Umbilical cord (tissue), 1 donor: ENCODE measurements at regions not wholly inside any gene's neighbourhood (a gene's known extent, or its start where the extent isn't known, plus 50 kb on each side); places are given as distances from the start of the nearest gene placed in this dataset.
"Not testable (repeated sequence)": the region's sequence is repeated elsewhere in the genome, so short reads cannot be mapped to it uniquely, and the experiment has no call there.

Experiments used
- DNase-seq: peaks from one replicate; pipeline ENCODE4 v3.0.0-alpha.2; 2015; ENCODE audit warnings: low spot score

DNA sequence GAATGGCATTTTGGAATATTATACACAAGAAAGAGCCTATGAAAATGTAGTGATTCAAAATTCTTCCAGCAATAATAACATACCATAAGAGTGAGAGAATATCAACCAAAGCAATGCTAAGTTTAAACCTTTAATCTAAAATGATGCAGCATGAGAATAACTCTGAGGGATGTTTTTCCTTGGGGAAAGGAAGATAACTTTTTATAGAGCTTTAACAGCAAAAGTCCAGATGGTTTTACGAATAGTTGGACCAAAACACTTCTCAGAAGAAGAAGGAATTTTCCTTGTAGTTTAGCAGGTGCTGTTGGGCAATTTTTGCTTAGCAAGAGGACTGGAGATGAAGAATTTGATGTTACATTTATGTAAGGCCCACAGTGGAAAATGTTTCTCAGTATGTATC lies 1503.2 kb downstream of the HACE1 start:
- peak; percentile 87 for DNase-seq

DNA sequence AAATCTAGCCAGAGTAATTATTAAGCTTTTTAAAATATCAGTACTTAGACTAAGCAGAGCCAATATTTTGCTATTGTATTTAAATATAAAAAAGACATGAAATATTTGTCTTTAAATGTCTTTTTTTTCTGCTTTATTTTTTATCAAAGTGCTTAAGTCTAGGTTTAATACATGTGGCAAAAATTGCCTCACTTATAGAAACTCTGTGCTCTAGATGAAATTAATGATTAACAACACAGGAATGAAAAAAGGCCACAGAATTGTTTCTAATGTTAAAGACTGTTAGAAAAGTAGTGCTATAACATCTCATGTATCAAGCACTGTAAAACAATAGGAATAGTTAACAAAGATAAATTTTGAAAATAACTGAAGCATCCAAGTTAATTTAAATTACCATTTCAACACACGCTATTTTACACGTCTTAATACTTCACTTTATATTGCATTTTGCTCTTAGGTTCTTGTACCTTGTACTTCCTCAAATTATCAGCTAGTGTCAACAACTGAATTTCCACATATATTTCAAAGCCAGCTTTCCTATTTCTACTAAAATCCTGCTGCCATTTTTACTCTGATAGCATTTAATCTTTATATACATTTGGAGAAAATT lies 1515.1 kb downstream of the HACE1 start:
- DNase-seq: no peak

DNA sequence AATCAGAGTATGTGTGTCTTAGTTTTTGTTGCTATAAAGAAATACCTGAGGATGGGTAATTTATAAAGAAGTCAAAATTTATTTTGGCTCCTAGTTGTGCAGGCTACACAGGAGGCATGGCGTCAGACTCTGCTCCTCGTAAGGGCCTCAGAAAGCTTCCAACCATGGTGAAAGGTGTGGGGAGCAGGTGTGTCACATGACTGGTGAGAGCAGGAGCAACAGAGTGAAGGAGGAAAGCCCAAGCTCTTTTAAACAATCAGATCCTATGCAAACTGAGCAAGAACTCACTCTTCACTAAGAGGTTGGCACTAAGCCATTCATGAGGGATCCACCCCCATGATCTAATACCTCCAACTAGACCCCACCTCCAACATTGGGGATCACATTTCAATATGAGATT lies 1524.3 kb downstream of the HACE1 start:
- no peak for DNase-seq

GRCh38 chr6:103326760-103327757 lies 1532.7 kb downstream of the HACE1 start:
- peak; percentile 28 for DNase-seq

- DNase-seq: no peak
Observed at GRCh38 chr6:103313432-103313831, 1546.3 kb downstream of the HACE1 start.

GRCh38 chr6:103294376-103294775 lies 1565.3 kb downstream of the HACE1 start:
- DNase-seq: not testable (repeated sequence)

DNA sequence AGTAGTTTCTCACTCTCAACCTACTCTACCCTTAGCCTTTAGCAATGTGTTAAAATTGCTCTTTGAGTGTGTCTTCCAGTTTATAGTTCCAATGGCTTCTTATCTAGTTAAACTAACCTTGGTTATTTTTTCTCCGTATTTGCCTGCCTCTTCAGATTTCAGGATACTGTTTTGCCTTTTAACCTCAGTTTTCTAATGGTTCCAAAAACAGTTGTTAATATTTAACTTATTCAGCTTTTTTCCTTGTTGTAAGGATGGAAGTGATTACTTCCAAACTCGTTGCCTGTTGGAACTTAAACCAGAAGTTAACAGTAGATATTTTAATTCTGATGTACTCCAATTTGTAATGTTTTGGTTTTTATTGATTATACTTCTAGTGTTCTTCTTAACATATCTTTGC lies 1574.9 kb downstream of the HACE1 start:
- DNase-seq: no peak

DNA sequence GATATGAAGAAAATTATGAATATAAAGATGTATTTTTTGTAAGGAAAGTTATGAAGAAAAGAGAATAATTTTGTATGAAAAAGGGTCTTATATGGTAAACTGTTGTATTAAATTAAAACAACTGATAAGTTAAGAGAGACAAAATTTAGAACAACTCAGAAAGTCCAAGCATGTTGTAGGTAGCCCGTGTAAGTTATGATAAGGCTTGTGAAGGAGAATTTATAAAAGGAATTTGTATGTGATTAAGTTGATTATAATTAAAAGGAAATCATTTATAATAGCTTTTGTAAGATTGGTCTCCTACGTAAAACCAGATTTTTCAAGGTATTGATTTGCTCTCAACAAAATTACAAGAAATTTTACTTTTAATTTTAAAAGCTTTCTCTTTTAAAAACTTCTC lies 1579.3 kb downstream of the HACE1 start:
- no peak for DNase-seq

DNA sequence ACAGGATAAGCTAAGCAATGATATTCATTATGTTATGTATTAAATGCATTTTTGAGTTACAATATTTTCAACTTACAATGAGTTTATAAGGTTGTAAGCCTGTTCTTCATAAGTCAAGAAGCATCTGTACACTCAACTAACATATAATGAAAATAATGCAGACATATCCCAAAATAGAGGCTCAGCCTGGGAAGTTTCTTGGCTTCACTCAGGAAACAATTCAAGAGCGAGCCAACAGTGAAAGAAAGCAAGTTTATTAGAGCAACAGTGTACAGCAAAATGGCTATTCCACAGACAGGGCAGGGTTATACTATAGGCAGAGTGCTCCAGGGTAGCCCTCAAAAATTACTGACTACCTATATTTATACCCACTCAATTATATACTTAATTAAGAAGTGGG lies 1581.8 kb downstream of the HACE1 start:
- peak; percentile 1 for DNase-seq

DNA sequence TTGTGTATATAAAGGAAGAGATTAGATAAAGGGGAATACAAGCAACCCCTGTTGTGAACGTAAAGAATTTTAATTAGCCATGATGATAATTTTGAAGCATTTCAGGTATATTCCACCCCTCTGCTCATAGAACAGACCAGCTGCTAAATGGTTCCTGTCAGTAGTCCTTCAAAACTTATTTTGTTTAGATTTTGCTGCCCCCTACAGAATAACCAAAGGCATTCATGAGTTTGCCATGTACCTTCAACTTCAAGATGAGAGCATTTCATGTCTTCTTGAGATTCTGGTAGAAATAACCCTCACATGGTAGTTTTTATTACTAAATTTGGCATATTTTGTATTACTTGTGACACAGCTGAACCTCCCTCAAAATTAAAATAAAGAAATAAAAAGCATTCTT lies 1586.7 kb downstream of the HACE1 start:
- peak; percentile 51 for DNase-seq

- DNase-seq: no peak
Observed at GRCh38 chr6:103269581-103269980, 1590.1 kb downstream of the HACE1 start.

GRCh38 chr6:103268335-103268734 lies 1591.4 kb downstream of the HACE1 start:
- no peak for DNase-seq

- no peak for DNase-seq
Observed at GRCh38 chr6:103264020-103264419, 1595.7 kb downstream of the HACE1 start.

DNA sequence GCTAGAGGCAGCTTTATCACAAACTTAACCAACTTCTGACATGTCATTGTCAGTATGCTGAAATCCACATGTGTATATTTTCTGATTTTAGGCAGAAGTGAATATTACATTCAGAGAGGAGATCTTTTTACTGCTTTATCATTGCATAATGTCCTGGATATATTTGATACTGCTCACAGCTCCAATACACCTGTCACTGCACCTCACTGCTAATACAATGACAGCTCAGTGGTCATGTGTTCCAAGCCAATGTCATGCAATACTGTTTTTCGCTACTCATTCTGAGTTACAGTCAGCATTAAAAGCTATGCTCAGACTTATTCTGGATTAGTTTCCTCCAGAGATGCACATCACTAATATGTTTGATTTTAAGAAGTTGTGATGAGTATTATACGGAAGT lies 1604.6 kb downstream of the HACE1 start:
- DNase-seq: no peak

GRCh38 chr6:103236923-103237322 lies 1622.8 kb downstream of the HACE1 start:
- no peak for DNase-seq

- DNase-seq: no peak
Observed at GRCh38 chr6:103231181-103231580, 1628.5 kb downstream of the HACE1 start.

GRCh38 chr6:103215847-103216246 lies 1643.9 kb downstream of the HACE1 start:
- peak; percentile 4 for DNase-seq

- DNase-seq: no peak
Observed at GRCh38 chr6:103210686-103211085, 1649.0 kb downstream of the HACE1 start.

DNA sequence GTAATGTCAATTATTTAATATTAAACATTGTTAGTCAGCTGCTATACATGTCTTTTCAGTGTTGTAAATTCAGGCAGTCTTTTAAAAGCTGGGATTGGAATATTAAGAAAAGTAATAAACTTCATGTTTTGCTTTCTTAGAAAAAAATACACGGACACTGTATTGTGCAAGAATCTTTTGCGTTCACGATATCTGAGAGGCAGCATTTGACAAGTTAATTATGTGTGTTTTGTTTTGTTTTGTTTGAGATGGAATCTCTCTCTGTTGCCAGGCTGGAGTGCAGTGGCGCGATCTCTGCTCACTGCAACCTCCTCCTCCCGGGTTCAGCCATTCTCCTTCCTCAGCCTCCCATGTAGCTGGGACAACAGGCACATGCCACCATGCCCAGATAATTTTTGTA lies 1661.3 kb downstream of the HACE1 start:
- no peak for DNase-seq

DNA sequence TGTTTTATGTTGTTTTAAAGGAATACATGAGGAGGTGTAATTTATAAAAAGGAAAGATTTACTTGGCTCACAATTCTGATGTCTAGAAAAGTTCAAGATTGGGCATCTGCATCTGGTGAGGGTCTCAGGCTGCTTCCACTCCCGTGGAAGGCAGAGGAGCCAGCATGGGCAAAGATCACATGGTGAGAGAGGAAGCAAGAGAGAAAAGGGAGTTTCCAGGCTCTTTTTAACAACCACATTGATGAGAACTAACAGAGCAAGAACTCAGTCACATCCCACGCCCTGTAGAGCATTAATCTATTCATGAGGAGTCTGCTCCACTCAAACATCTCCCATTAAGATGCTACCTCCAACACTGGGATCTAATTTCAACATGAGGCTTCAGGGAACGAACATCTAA lies 1666.3 kb downstream of the HACE1 start:
- DNase-seq: no peak

DNA sequence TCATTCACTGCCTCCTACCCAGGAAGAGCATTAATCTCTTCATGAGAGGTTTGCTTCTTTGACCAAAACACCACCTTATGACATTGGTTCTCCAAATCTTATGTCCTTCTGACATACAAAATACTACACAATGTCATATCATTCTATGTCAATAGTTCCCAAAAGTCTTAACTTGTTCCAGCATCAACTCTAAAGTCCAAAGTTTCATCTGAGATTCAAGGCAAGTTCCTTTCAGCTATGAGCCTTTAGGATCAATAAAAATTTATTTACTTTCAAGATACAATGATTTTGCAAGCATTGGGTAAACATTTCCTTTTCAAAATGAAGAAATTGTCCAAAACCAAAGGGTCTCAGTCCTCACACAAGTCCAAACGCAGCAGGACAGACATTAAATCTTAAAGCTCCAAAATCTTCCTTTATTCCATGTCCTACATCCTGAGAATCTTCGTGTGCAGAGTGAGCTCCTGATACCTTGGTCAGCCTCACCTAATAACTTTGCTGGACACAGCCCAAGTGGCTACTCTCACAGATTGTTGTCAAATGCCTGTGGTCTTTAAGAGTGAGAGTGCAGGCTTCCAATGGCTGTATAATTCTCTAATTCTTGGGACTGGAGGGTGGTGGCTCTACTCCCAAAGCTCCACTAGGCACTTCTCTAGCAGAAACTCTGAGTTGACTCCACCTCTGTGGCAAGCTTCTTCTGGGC lies 1668.2 kb downstream of the HACE1 start:
- DNase-seq: no peak

DNA sequence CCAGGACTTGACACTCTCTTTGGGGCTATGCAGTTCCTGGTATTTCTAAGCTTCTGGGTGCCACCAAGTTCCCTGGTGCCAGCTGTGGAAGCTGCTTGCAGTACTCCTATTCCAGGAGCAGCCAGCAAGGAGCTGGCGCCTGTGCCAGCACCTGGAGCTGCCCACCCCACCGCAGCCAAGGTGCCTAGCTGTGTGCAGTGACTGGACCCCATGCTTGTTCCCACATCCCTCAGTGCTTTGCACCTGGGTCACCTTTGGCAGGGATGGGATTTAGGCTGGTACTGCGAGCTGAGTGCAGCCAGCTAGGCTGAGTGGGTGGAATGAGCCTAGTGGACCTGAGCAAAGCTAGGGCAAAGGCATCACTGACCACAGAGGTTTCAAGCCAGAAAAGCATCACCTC lies 1674.9 kb downstream of the HACE1 start:
- no peak for DNase-seq
